Activated naive CD4-positive, alpha-beta T cell treated with anti-CD3 and anti-CD28 coated beads, Interleukin-2, amount 50 U/mL, for 72 hours (primary cell): ENCODE measurements at regions not wholly inside any gene's neighbourhood (a gene's known extent, or its start where the extent isn't known, plus 50 kb on each side); places are given as distances from the start of the nearest gene placed in this dataset.

Source experiments
- ATAC-seq, 2 donors: fragments of 150-1000 bp; cut with Tn5 transposase; 2 replicates each; pipeline ENCODE4 v1.10.0; 2021; ENCODE audit warnings: mild to moderate bottlenecking in 2 of 2, moderate library complexity in 2 of 2
- DNase-seq, 2 donors: peaks; one replicate each; pipeline ENCODE4 v3.0.0; 2021 to 2022; ENCODE audit warnings: low spot score in 2 of 2
- H3K27ac Mint-ChIP-seq, 2 donors: one replicate each; pipeline ENCODE4 v1.8.0; 2022; ENCODE audit warnings: mild to moderate bottlenecking in 2 of 2, mixed read lengths in 2 of 2
- H3K36me3 Mint-ChIP-seq, 2 donors: one replicate each; pipeline ENCODE4 v1.8.0; 2022; ENCODE audit warnings: mixed read lengths in 2 of 2
- H3K9me3 Mint-ChIP-seq, 2 donors: one replicate each; pipeline ENCODE4 v1.8.0; 2022; ENCODE audit warnings: mixed read lengths in 2 of 2

- no peak for ATAC-seq
- no peak for DNase-seq
- Mint-ChIP-seq H3K36me3 (no peaks in the 10 kb centered on the region), H3K9me3 (peaks cover 10 to 19% of the 10 kb centered on the region in 2 donors), H3K27ac (no peak overlapping the region)
Observed at GRCh38 chr2:184472481-184472880, 125.8 kb upstream of the ZNF804A start.

DNA sequence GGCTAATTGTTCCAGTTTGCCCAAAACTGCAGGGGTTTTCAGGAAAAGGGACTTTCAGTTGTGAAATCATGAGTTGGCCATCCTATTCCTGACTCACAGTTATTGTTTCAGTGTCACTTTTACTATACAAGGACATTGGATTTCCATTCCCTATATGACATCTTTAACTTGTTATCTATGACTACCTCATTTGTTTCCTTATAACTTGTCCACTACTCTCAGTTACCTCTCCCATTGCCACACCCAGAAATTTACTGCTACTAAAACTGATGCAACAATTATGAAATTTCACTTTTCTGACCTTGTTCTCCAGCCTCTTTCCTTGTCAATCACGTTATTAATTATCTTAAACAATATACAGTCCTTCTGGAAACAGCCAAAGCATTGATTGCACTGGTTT, 116.5 kb upstream of the ZNF804A start:
- Mint-ChIP-seq H3K36me3 (no peaks in the 10 kb centered on the region), H3K27ac (no peak overlapping the region), H3K9me3 (peaks cover 6 to 12% of the 10 kb centered on the region in 2 donors)
- ATAC-seq, result no peak
- no peak for DNase-seq

- ATAC-seq (no peak), DNase-seq (no peak)
- Mint-ChIP-seq H3K36me3 (no peaks in the 10 kb centered on the region), H3K27ac (no peak overlapping the region), H3K9me3 (peaks cover 16 to 17% of the 10 kb centered on the region in 2 donors)
Observed at GRCh38 chr2:184498936-184499335, 99.4 kb upstream of the ZNF804A start.

- ATAC-seq (no peak), DNase-seq (no peak)
- Mint-ChIP-seq H3K9me3 (no peaks in the 10 kb centered on the region), H3K27ac (no peak overlapping the region), H3K36me3 (no peaks in the 10 kb centered on the region)
Observed at GRCh38 chr2:184504252-184504651, 94.1 kb upstream of the ZNF804A start.

DNA sequence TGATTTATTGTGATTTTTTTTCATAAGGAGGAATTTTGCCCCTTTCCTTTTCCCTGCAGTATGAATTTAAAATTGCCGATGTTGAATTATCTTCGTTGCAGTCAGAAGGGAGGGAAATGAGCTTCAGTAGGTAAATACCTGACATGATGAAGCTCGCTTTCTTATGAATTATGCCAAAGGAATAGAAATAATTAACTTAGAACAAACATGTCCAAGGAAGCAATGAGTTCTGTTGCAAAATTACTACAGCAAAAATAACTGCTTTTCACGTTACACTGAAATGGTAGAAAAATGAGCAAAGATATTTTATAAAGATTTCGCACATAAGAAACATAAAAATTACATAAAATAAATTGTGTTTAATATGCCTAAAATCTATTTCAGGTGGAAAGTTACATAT, 91.1 kb upstream of the ZNF804A start:
- DNase-seq (no peak), ATAC-seq (no peak)
- peaks cover 5 to 8% of the 10 kb centered on the region in 2 donors for H3K9me3 Mint-ChIP-seq
- no peaks in the 10 kb centered on the region for H3K36me3 Mint-ChIP-seq
- H3K27ac Mint-ChIP-seq, result no peak overlapping the region

DNA sequence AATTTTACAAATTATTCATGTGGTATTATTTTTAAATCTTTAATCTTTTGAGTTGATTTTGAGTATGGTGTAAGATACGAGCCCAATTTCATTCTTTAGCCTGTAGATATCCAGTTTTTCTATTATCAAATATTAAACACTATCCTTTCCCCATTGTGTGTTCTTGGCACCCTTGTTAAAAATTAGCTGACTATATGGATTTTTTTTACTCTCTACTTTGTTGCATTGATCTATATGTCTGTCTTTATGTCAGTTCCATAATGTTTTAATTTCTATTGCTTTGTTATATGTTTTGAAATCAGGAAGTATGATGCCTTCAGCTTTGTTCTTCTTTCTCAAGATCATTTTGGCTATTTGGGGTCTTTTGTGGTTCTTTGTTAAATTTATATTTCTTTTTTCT, 80.9 kb upstream of the ZNF804A start:
- Mint-ChIP-seq H3K9me3 (peaks cover 0 to 4% of the 10 kb centered on the region in 2 donors), H3K36me3 (no peaks in the 10 kb centered on the region), H3K27ac (no peak overlapping the region)
- DNase-seq, result no peak
- no peak for ATAC-seq

DNA sequence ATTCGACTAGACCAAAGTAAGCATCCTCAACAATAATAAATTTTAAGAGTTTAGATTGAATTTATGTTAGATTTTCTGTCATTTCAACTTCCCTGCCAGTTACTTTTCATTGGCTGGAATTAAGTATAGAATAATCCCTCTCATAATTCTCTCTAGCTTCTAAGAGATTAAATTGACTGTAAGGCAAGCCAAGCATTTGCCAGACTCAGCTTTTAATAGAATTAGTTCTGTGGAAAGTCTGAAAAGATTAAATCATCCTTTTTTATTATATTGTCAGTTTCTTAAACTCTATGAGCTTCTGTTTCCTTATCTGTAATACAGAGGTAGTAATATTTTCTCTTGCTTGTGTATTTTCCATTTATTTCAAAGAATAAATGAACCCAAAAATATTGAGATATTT, 77.9 kb upstream of the ZNF804A start:
- Mint-ChIP-seq H3K27ac (no peak overlapping the region), H3K36me3 (no peaks in the 10 kb centered on the region), H3K9me3 (peaks cover 0 to 4% of the 10 kb centered on the region in 2 donors)
- ATAC-seq (no peak), DNase-seq (no peak)

GRCh38 chr2:184523732-184524131, 74.6 kb upstream of the ZNF804A start:
- no peak for DNase-seq
- Mint-ChIP-seq H3K27ac (no peak overlapping the region), H3K9me3 (peaks cover 3 to 4% of the 10 kb centered on the region in 2 donors), H3K36me3 (peaks cover 0 to 8% of the 10 kb centered on the region in 2 donors)
- ATAC-seq, result no peak

DNA sequence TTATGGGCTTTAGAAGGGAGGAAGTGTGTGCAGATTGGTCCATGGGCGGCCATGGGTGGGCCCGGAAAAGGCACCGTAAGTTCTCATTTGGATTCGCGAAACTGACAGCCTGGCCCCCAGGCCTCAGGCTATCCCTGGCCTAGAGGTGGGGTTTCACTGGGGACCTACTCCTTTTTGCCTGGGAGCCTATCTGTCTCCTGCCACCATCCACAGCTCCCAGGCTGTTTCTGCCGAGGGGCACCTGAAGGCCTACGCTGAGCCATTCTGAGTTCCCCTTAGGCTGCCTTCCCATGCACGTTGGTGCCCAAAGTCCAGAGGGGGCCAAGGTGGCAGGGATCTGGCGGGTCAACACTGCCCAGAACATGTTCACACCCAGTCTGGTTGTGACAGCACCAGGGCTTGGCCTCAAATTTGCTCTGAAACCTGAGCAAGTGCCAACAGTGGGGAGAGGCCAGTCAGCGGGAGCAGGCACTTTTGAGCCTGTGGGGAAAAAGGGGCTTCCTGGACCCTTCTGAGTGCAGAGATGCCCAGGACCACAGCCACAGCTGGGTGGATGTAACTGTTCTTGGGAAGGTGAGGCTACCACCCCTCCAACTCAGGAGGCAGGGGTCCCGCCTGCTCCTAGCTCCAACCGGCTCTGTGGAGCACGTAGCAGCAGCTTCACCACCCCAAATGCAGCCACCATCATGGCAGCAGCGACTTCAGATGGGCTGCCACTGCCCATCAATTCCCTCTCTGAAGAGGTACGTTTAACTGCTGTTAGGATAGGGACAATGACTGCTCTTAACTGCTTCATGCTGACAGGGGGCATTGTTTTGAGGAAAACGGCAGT, 73.6 kb upstream of the ZNF804A start:
- ATAC-seq (no peak), DNase-seq (no peak)
- H3K27ac Mint-ChIP-seq, result no peak overlapping the region
- peaks cover 4 to 7% of the 10 kb centered on the region in 2 donors for H3K9me3 Mint-ChIP-seq
- H3K36me3 Mint-ChIP-seq, result peaks cover 0 to 8% of the 10 kb centered on the region in 2 donors

GRCh38 chr2:184527058-184527457, 71.3 kb upstream of the ZNF804A start:
- ATAC-seq (no peak), DNase-seq (no peak)
- Mint-ChIP-seq H3K36me3 (peaks cover 0 to 8% of the 10 kb centered on the region in 2 donors), H3K9me3 (peaks cover 4 to 7% of the 10 kb centered on the region in 2 donors), H3K27ac (no peak overlapping the region)

- H3K9me3 Mint-ChIP-seq, result peaks cover 4 to 7% of the 10 kb centered on the region in 2 donors
- no peak overlapping the region for H3K27ac Mint-ChIP-seq
- H3K36me3 Mint-ChIP-seq, result peaks cover 0 to 8% of the 10 kb centered on the region in 2 donors
- ATAC-seq (no peak), DNase-seq (no peak)
Observed at GRCh38 chr2:184528119-184528518, 70.2 kb upstream of the ZNF804A start.

GRCh38 chr2:184530239-184530638, 68.1 kb upstream of the ZNF804A start:
- H3K9me3 Mint-ChIP-seq, result peaks cover 4 to 7% of the 10 kb centered on the region in 2 donors
- H3K36me3 Mint-ChIP-seq, result peaks cover 0 to 8% of the 10 kb centered on the region in 2 donors
- no peak overlapping the region for H3K27ac Mint-ChIP-seq
- ATAC-seq, result no peak
- no peak for DNase-seq

GRCh38 chr2:184530959-184531358, 67.4 kb upstream of the ZNF804A start:
- ATAC-seq, result no peak
- H3K9me3 Mint-ChIP-seq, result peaks cover 4 to 7% of the 10 kb centered on the region in 2 donors
- no peak for DNase-seq
- peaks cover 0 to 8% of the 10 kb centered on the region in 2 donors for H3K36me3 Mint-ChIP-seq
- no peak overlapping the region for H3K27ac Mint-ChIP-seq

- ATAC-seq, result no peak
- Mint-ChIP-seq H3K27ac (no peak overlapping the region), H3K9me3 (peaks cover 4 to 7% of the 10 kb centered on the region in 2 donors), H3K36me3 (peaks cover 0 to 8% of the 10 kb centered on the region in 2 donors)
- no peak for DNase-seq
Observed at GRCh38 chr2:184532551-184532950, 65.8 kb upstream of the ZNF804A start.

- ATAC-seq (no peak), DNase-seq (no peak)
- Mint-ChIP-seq H3K27ac (no peak overlapping the region), H3K36me3 (no peaks in the 10 kb centered on the region), H3K9me3 (peaks cover 0 to 3% of the 10 kb centered on the region in 2 donors)
Observed at GRCh38 chr2:184534986-184535385, 63.3 kb upstream of the ZNF804A start.

- H3K9me3 Mint-ChIP-seq, result peaks cover 0 to 4% of the 10 kb centered on the region in 2 donors
- no peak for DNase-seq
Observed at GRCh38 chr2:184540246-184540789, 58.0 kb upstream of the ZNF804A start.

GRCh38 chr2:184541591-184541990, 56.7 kb upstream of the ZNF804A start:
- DNase-seq (no peak), ATAC-seq (no peak)
- H3K9me3 Mint-ChIP-seq, result peaks cover 0 to 4% of the 10 kb centered on the region in 2 donors
- no peak overlapping the region for H3K27ac Mint-ChIP-seq
- no peaks in the 10 kb centered on the region for H3K36me3 Mint-ChIP-seq

More at GRCh38 chr2:184540246-184540789, 58.0 kb upstream of the ZNF804A start:
- no peak overlapping the region for H3K27ac Mint-ChIP-seq
- ATAC-seq, result no peak
- H3K36me3 Mint-ChIP-seq, result no peaks in the 10 kb centered on the region

DNA sequence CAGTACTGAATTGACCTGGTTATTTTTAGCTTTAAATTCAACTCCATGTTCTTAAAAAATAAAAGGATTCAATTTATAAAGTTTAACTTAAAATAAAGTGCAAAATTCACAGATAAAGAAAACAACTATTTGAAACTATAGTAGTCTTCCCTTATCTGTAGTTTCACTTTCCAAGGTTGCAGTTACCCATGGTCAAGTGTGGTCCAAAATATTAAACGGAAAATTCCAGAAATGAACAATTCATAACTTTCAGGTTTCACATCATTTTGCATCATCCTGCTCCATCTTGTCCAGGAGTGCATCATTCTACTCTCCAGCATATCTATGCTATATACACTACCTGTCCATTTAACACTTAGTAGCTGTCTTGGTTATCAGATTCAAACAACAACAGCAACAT, 54.5 kb upstream of the ZNF804A start:
- ATAC-seq, result no peak
- Mint-ChIP-seq H3K27ac (no peak overlapping the region), H3K9me3 (peaks cover 0 to 4% of the 10 kb centered on the region in 2 donors), H3K36me3 (no peaks in the 10 kb centered on the region)
- no peak for DNase-seq
